ENCODE measurements at regions not wholly inside any gene's neighbourhood (a gene's known extent, or its start where the extent isn't known, plus 50 kb on each side); places are given as distances from the start of the nearest gene placed in this dataset.

DNA sequence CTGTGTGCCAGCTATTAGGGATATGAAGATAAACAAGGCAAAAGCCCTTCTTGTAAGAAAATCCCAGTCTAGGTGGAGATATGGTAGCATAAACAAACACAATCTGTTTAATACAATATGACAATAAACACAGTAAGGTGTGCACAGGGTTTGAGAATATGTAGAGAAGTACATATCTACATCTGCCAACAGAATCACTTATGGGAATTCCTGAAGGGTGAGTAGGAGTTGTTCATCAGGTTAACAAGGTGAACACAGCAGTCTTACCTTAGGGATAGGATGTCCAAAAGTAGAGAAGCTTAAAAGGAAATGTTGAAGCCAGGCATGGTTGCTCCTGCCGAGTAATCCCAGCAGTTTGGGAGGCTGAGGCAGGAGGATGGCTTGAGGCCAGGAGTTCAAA is 57.7 kb upstream of the LRRC7 start (continued):
- TF ChIP-seq, protein P1, sequence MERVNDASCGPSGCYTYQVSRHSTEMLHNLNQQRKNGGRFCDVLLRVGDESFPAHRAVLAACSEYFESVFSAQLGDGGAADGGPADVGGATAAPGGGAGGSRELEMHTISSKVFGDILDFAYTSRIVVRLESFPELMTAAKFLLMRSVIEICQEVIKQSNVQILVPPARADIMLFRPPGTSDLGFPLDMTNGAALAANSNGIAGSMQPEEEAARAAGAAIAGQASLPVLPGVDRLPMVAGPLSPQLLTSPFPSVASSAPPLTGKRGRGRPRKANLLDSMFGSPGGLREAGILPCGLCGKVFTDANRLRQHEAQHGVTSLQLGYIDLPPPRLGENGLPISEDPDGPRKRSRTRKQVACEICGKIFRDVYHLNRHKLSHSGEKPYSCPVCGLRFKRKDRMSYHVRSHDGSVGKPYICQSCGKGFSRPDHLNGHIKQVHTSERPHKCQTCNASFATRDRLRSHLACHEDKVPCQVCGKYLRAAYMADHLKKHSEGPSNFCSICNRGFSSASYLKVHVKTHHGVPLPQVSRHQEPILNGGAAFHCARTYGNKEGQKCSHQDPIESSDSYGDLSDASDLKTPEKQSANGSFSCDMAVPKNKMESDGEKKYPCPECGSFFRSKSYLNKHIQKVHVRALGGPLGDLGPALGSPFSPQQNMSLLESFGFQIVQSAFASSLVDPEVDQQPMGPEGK (CRISPR knock-in tag; IDR thresholded peaks at IDR 0.05; ENCODE audit: borderline replicate concordance) = no peak

DNA sequence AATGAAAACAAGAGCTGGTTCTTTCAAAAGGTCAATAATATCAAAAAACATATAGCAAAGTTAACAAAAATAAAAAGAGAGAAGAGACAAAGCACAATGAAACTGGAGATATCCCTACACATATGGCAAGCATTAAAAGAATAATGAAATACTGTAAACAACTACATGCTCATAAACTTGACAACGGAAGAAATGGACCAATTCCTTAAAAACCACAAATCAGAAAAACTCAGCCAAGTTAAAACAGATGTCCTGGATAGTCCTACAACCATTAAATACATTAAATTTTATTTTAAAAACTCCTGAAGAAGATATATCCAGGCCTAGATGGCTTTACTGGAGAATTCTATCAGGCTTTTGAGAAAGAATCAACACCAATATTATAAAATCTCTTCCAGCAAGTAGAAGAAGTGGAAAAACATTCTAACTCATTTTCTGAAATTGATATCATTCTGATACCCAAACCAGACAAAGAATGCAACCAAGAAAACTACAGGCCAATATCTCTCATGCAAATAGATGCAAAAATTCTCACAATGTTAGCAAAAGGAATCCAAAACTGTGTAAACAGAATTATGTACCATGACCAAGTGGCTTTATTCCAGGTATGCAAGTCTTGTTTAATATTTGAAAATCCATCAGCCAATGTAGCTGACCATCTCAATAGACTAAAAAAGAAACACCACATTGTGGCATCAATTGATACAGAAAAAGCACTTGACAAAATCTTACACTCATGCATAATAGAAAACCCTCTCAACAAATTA is 56.1 kb upstream of the LRRC7 start:
- no peak for ATAC-seq
- no peak for TF ChIP-seq ZC3H10 (CRISPR knock-in tag; IDR thresholded peaks at IDR 0.05)
- TF ChIP-seq, protein P2, sequence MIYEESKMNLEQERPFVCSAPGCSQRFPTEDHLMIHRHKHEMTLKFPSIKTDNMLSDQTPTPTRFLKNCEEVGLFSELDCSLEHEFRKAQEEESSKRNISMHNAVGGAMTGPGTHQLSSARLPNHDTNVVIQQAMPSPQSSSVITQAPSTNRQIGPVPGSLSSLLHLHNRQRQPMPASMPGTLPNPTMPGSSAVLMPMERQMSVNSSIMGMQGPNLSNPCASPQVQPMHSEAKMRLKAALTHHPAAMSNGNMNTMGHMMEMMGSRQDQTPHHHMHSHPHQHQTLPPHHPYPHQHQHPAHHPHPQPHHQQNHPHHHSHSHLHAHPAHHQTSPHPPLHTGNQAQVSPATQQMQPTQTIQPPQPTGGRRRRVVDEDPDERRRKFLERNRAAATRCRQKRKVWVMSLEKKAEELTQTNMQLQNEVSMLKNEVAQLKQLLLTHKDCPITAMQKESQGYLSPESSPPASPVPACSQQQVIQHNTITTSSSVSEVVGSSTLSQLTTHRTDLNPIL (CRISPR knock-in tag; IDR thresholded peaks at IDR 0.05; ENCODE audit: low read depth) = no peak
- no peak for TF ChIP-seq GLIS3 (CRISPR knock-in tag; IDR thresholded peaks at IDR 0.05)
- no peak for TF ChIP-seq CSDC2 (CRISPR knock-in tag; IDR thresholded peaks at IDR 0.05)
- TF ChIP-seq ZNF8 (CRISPR knock-in tag; IDR thresholded peaks at IDR 0.05) = no peak
- no peak for TF ChIP-seq ZNF70 (CRISPR knock-in tag; IDR thresholded peaks at IDR 0.05)
- no peak for TF ChIP-seq RARB (CRISPR knock-in tag; IDR thresholded peaks at IDR 0.05)
- no peak for TF ChIP-seq TCF4 (CRISPR knock-in tag; IDR thresholded peaks at IDR 0.05; ENCODE audit: borderline replicate concordance)
- TF ChIP-seq ZFP30 (CRISPR knock-in tag; IDR thresholded peaks at IDR 0.05) = no peak

DNA sequence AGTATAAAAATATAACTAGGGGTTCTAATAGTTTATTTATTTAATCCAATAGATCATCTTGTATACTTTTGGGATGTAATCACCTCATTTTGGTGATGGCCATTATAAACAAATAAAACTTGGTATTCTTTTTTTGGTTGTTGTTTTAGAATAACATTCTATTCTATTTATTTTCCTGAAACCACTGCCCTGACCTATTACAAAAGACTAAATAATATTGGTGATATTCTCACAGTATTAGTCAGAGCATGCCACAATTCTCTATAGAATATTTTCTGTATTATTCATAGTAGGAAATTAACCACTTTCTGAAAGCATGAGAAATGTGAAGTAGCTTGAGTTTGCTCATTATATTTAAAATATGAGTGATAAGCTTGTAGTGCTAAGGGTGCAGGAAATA is 54.1 kb upstream of the LRRC7 start:
- TF ChIP-seq TCF4 (CRISPR knock-in tag; IDR thresholded peaks at IDR 0.05; ENCODE audit: borderline replicate concordance) = no peak
- TF ChIP-seq ZNF565 (CRISPR knock-in tag; conservative IDR thresholded peaks at IDR 0.05; ENCODE audit: low read depth) = no peak
- TF ChIP-seq TOX (CRISPR knock-in tag; IDR thresholded peaks at IDR 0.05; ENCODE audit: borderline replicate concordance) = no peak
- no peak for TF ChIP-seq BACH2 (CRISPR knock-in tag; IDR thresholded peaks at IDR 0.05; ENCODE audit: borderline replicate concordance)
- TF ChIP-seq OSR1 (CRISPR knock-in tag; IDR thresholded peaks at IDR 0.05) = no peak
- no peak for TF ChIP-seq PPARA (CRISPR knock-in tag; IDR thresholded peaks at IDR 0.05; ENCODE audit: borderline replicate concordance)
- TF ChIP-seq, protein P1 (CRISPR knock-in tag; IDR thresholded peaks at IDR 0.05; ENCODE audit: borderline replicate concordance) = no peak
- no peak for TF ChIP-seq ZNF70 (CRISPR knock-in tag; IDR thresholded peaks at IDR 0.05)
- ATAC-seq = no peak
